Keratinocyte (primary cell): ENCODE measurements at regions not wholly inside any gene's neighbourhood (a gene's known extent, or its start where the extent isn't known, plus 50 kb on each side); places are given as distances from the start of the nearest gene placed in this dataset.

Experiments
- DNase-seq: peaks from one replicate; pipeline ENCODE4 v3.0.0-alpha.2; 2011; ENCODE audit warnings: low read depth, missing footprints, low spot score
- FAIRE-seq: peaks from 2 replicates; lab custom pipeline; 2011; peaks lifted over from hg19 to GRCh38; lab: Jason Lieb, UNC
- H2AFZ ChIP-seq: 2 replicates; pipeline ENCODE4 v1.6.0; 2012; ENCODE audit warnings: low read length, control low read depth, inconsistent platforms; ENCODE audit not compliant: control insufficient read depth
- H3K27ac ChIP-seq: 2 replicates; pipeline ENCODE4 v1.5.1; 2011; ENCODE audit warnings: low read length; ENCODE audit not compliant: control insufficient read depth, insufficient read depth
- H3K27me3 ChIP-seq: 3 replicates; pipeline ENCODE4 v1.6.0; 2011; ENCODE audit warnings: low read length; ENCODE audit not compliant: control insufficient read depth, insufficient read depth; ENCODE audit errors: extremely low read depth
- H3K36me3 ChIP-seq, 2 experiments: 2 replicates in 1 of 2; 3 replicates in 1 of 2; pipeline ENCODE4 v1.5.1; 2011; ENCODE audit warnings: low read length in 2 of 2, mild to moderate bottlenecking in 1 of 2; ENCODE audit not compliant: control insufficient read depth in 2 of 2, insufficient read depth in 2 of 2; ENCODE audit errors: extremely low read depth in 1 of 2
- H3K4me1 ChIP-seq: 3 replicates; pipeline ENCODE4 v1.5.1; 2011; ENCODE audit warnings: low read length; ENCODE audit not compliant: control insufficient read depth, insufficient read depth; ENCODE audit errors: extremely low read depth
- H3K4me2 ChIP-seq: 3 replicates; pipeline ENCODE4 v1.6.0; 2011; ENCODE audit warnings: low read depth, low read length; ENCODE audit not compliant: control insufficient read depth, insufficient read depth; ENCODE audit errors: extremely low read depth
- H3K4me3 ChIP-seq, 3 experiments: fragments of 200-600 bp in 1 of 3; sonication (generic) in 1 of 3; 2 replicates in 2 of 3; 3 replicates in 1 of 3; pipeline ENCODE4 v1.5.1; 2011 to 2016; ENCODE audit warnings: low read length in 3 of 3, mild to moderate bottlenecking in 3 of 3, control low read depth in 2 of 3, inconsistent platforms in 1 of 3, low read depth in 1 of 3, mixed read lengths in 1 of 3, mixed run types in 1 of 3, moderate library complexity in 1 of 3; ENCODE audit not compliant: control insufficient read depth in 2 of 3, insufficient read depth in 2 of 3; ENCODE audit errors: extremely low read depth in 1 of 3
- H3K79me2 ChIP-seq: 2 replicates; pipeline ENCODE4 v1.6.0; 2012; ENCODE audit warnings: low read length; ENCODE audit not compliant: control insufficient read depth, insufficient read depth
- H3K9ac ChIP-seq: 3 replicates; pipeline ENCODE4 v1.6.0; 2011; ENCODE audit warnings: low read length; ENCODE audit not compliant: control insufficient read depth, insufficient read depth; ENCODE audit errors: extremely low read depth
- H3K9me1 ChIP-seq: 3 replicates; pipeline ENCODE4 v1.6.0; 2011; ENCODE audit warnings: low read length; ENCODE audit not compliant: control insufficient read depth, insufficient read depth; ENCODE audit errors: extremely low read depth
- H3K9me3 ChIP-seq: 2 replicates; pipeline ENCODE4 v1.5.1; 2012; ENCODE audit warnings: low read depth, low read length; ENCODE audit not compliant: control insufficient read depth
- H4K20me1 ChIP-seq: 3 replicates; pipeline ENCODE4 v1.6.0; 2011; ENCODE audit warnings: low read length; ENCODE audit not compliant: control insufficient read depth, insufficient read depth; ENCODE audit errors: extremely low read depth
- EZH2 ChIP-seq: IDR thresholded peaks from one replicate; pipeline ENCODE4 v1.6.1; 2012; ENCODE audit warnings: inconsistent platforms, mild to moderate bottlenecking, low read length, moderate library complexity
- dilution Hi-C: fragments of 300-500 bp; cut with MboI; formaldehyde crosslinking; loops from one replicate; pipeline ENCODE4 v1.7.0; 2020; ENCODE audit warnings: low sequenced_read_pairs; ENCODE audit not compliant: extremely low pct_ligation_motif_present
- TF ChIP-seq, protein P1 (sequence below), 3 experiments: IDR thresholded peaks in 1 of 3; conservative IDR thresholded peaks in 1 of 3; optimal IDR thresholded peaks in 1 of 3; 2 replicates in 2 of 3; 3 replicates in 1 of 3; pipeline versions ENCODE3 to v1.5.1; 2011; ENCODE audit warnings: low read length in 3 of 3, mild to moderate bottlenecking in 3 of 3, moderate library complexity in 2 of 3, control low read depth in 1 of 3, inconsistent platforms in 1 of 3; ENCODE audit not compliant: insufficient read depth in 2 of 3; ENCODE audit errors: extremely low read depth in 1 of 3

DNA sequence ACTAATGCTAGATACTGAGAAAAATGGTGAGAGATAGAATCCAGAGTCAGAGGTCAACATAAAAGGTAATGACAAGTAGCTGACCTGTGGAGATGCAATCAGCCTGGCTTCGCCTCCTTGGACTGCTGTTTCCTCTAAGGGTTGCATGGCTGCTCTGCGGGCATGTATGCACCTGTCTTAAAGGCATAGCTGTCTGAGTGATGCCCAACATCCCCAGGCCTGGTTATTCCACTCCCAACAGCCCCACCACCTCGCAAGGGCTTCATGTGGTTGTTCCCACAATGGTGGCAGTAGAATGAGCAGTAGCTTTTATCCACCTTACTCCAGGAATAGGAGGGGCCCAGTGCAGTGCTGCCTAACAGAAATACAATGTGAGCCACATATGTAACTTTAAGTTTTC, 69.7 kb upstream of the ALK start:
- FAIRE-seq (no peak), DNase-seq (no peak)
- Histone ChIP-seq H3K4me2 (no peak overlapping the region), H3K4me1 (no peaks in the 10 kb centered on the region), H3K4me3 (no peak overlapping the region), H3K79me2 (no peaks in the 10 kb centered on the region), H3K9me1 (no peaks in the 10 kb centered on the region), H3K36me3 (no peaks in the 10 kb centered on the region), H3K27me3 (peaks cover 6% of the 10 kb centered on the region), H3K9me3 (no peaks in the 10 kb centered on the region), H4K20me1 (no peaks in the 10 kb centered on the region), H3K9ac (no peak overlapping the region), H2AFZ (no peak overlapping the region), H3K27ac (no peak overlapping the region)
- dilution Hi-C loops, result no loop called here
- TF ChIP-seq, protein P1, sequence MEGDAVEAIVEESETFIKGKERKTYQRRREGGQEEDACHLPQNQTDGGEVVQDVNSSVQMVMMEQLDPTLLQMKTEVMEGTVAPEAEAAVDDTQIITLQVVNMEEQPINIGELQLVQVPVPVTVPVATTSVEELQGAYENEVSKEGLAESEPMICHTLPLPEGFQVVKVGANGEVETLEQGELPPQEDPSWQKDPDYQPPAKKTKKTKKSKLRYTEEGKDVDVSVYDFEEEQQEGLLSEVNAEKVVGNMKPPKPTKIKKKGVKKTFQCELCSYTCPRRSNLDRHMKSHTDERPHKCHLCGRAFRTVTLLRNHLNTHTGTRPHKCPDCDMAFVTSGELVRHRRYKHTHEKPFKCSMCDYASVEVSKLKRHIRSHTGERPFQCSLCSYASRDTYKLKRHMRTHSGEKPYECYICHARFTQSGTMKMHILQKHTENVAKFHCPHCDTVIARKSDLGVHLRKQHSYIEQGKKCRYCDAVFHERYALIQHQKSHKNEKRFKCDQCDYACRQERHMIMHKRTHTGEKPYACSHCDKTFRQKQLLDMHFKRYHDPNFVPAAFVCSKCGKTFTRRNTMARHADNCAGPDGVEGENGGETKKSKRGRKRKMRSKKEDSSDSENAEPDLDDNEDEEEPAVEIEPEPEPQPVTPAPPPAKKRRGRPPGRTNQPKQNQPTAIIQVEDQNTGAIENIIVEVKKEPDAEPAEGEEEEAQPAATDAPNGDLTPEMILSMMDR (optimal IDR thresholded peaks at IDR 0.05 in 1 of 3, IDR thresholded peaks at IDR 0.05 in 1 of 3, conservative IDR thresholded peaks at IDR 0.05 in 1 of 3; ENCODE audit: extremely low read depth in 1 of 3, insufficient read depth in 2 of 3, low read length in 3 of 3), result no peak
- TF ChIP-seq EZH2, result no peak

DNA sequence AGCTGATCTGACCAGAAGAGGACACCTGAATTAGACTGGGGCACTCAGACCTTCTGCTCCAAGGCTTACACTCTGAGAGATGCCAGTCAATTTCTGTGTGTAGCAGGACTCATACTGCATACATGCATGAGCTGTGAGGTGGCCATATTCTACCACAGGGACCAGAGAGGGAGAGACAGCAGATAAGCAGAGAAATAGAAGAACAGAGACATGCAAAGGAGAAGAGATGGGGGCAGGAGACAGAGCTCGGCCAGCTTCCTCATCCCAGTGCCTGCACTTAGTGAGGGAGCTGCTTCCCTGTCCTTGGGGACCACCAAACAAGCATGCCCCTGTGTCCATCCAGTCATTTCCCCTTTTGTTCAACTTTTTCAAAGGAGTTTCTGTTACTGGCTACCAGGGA, 73.9 kb upstream of the ALK start:
- TF ChIP-seq EZH2, result no peak
- TF ChIP-seq, protein P1 (optimal IDR thresholded peaks at IDR 0.05 in 1 of 3, IDR thresholded peaks at IDR 0.05 in 1 of 3, conservative IDR thresholded peaks at IDR 0.05 in 1 of 3; ENCODE audit: extremely low read depth in 1 of 3, insufficient read depth in 2 of 3, low read length in 3 of 3), result no peak
- Histone ChIP-seq H3K36me3 (no peaks in the 10 kb centered on the region), H3K27ac (no peak overlapping the region), H3K27me3 (no peaks in the 10 kb centered on the region), H4K20me1 (no peaks in the 10 kb centered on the region), H2AFZ (no peak overlapping the region), H3K9me1 (no peaks in the 10 kb centered on the region), H3K9me3 (no peaks in the 10 kb centered on the region), H3K79me2 (no peaks in the 10 kb centered on the region), H3K9ac (no peak overlapping the region), H3K4me2 (no peak overlapping the region), H3K4me3 (no peak overlapping the region), H3K4me1 (no peaks in the 10 kb centered on the region)
- DNase-seq (no peak), FAIRE-seq (no peak)
- dilution Hi-C loops, result no loop called here
